Vagina (tissue), 2 donors: ENCODE measurements at regions not wholly inside any gene's neighbourhood (a gene's known extent, or its start where the extent isn't known, plus 50 kb on each side); places are given as distances from the start of the nearest gene placed in this dataset.

Source experiments
- DNase-seq, 2 donors: peaks; one replicate each; pipeline ENCODE4 v3.0.0-alpha.2; 2017; ENCODE audit errors: extremely low spot score in 2 of 2
- H3K27ac ChIP-seq: fragments of 200-600 bp; sonication (generic); one replicate; pipeline ENCODE4 v1.5.1; 2019
- H3K27me3 ChIP-seq: fragments of 200-600 bp; sonication (generic); one replicate; pipeline ENCODE4 v1.5.1; 2019
- H3K36me3 ChIP-seq, 2 donors: fragments of 200-600 bp; sonication (generic); one replicate each; pipeline ENCODE4 v1.5.1; 2017 to 2019
- H3K4me1 ChIP-seq: fragments of 200-600 bp; sonication (generic); one replicate; pipeline ENCODE4 v1.5.1; 2019
- H3K4me3 ChIP-seq, 2 donors: fragments of 200-600 bp; sonication (generic); 1 replicate in 1 of 2; 2 replicates in 1 of 2; pipeline ENCODE4 v1.5.1; 2016 to 2019
- H3K9me3 ChIP-seq: fragments of 200-600 bp; sonication (generic); one replicate; pipeline ENCODE4 v1.5.1; 2019
- POLR2A ChIP-seq, 2 donors: fragments of 450-650 bp; IDR thresholded peaks; one replicate each; pipeline ENCODE4 v1.6.1; 2017; ENCODE audit warnings: antibody characterized with exemption in 2 of 2, mild to moderate bottlenecking in 2 of 2, moderate library complexity in 2 of 2
- POLR2AphosphoS5 ChIP-seq, 2 donors: sonication (generic); formaldehyde crosslinking; IDR thresholded peaks; one replicate each; pipeline ENCODE4 v1.9.0; 2017; ENCODE audit warnings: antibody characterized with exemption in 2 of 2, mild to moderate bottlenecking in 2 of 2, low read depth in 1 of 2; ENCODE audit not compliant: insufficient read depth in 1 of 2
- intact Hi-C: fragments of 100-400 bp; cut with DNase I; formaldehyde crosslinking; loops from one replicate; pipeline ENCODE4 v1.15.1; 2023
- TF ChIP-seq, protein P1 (sequence below), 3 experiments: fragments of 450-650 bp in 2 of 3; fragments of 200-600 bp in 1 of 3; sonication (generic) in 1 of 3; IDR thresholded peaks; one replicate each; pipeline ENCODE4 v1.5.1; 2017 to 2019; ENCODE audit warnings: antibody characterized with exemption in 3 of 3, mild to moderate bottlenecking in 2 of 3, moderate library complexity in 2 of 3

DNA sequence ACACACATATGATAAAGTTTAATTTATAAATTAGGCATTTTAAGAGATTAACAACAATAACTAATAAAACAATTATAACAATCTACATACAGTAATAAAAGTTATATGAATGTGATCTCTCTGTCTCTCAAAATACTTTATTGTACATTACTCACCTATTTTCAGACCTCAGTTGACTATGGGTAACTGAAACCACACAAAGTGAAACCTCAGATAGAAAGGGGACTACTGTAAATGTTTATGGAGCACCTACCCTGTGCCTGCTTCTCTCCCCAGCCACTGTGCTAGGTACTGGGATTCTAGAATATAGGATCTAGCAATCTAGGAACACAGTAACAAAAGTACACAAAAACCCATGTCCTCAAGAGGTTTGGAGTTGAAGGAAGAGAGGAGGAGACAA, 63.4 kb upstream of the BTN3A2 start:
- intact Hi-C loops = no loop called here
- DNase-seq = no peak
- Histone ChIP-seq H3K4me1 (no peaks in the 10 kb centered on the region), H3K27me3 (no peaks in the 10 kb centered on the region), H3K36me3 (no peaks in the 10 kb centered on the region), H3K27ac (no peak overlapping the region), H3K4me3 (no peak overlapping the region), H3K9me3 (no peaks in the 10 kb centered on the region)
- TF ChIP-seq POLR2AphosphoS5 (IDR thresholded peaks at IDR 0.05; ENCODE audit: insufficient read depth in 1 of 2, low read depth in 1 of 2) (no peak), POLR2A (IDR thresholded peaks at IDR 0.05) (no peak)
- TF ChIP-seq, protein P1, sequence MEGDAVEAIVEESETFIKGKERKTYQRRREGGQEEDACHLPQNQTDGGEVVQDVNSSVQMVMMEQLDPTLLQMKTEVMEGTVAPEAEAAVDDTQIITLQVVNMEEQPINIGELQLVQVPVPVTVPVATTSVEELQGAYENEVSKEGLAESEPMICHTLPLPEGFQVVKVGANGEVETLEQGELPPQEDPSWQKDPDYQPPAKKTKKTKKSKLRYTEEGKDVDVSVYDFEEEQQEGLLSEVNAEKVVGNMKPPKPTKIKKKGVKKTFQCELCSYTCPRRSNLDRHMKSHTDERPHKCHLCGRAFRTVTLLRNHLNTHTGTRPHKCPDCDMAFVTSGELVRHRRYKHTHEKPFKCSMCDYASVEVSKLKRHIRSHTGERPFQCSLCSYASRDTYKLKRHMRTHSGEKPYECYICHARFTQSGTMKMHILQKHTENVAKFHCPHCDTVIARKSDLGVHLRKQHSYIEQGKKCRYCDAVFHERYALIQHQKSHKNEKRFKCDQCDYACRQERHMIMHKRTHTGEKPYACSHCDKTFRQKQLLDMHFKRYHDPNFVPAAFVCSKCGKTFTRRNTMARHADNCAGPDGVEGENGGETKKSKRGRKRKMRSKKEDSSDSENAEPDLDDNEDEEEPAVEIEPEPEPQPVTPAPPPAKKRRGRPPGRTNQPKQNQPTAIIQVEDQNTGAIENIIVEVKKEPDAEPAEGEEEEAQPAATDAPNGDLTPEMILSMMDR (IDR thresholded peaks at IDR 0.05) = no peak

DNA sequence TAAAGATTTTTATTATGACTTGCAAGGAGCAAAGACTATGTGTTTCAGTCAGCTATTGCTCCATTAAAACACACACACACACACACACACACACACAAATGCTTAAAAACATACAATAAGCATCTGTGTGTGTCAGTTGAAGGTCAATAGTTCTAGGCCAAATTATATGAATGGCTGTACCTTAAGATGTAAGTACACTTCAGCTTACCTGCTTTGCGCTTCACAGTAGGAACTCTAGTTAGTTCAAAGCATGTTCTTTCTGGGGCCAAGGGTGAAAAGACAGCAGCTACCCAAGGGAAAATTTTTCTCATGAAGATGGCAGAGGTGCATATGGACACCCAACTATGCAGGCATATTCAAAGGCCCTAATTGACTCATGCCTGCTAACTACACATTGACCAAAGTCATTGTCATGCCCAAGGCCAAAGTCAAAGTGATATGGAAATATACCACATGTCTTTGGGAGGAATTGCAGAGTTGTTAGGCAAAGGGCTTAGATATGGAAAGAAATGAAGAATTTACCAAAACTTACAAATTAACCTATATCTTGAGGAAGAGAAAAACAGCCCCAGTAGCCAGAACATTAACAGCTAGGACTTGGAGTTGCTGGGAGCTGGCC, 61.9 kb upstream of the BTN3A2 start:
- H3K27me3 ChIP-seq = no peaks in the 10 kb centered on the region
- H3K4me3 ChIP-seq = no peak overlapping the region
- no peak overlapping the region for H3K27ac ChIP-seq
- H3K36me3 ChIP-seq = no peaks in the 10 kb centered on the region
- H3K9me3 ChIP-seq = no peaks in the 10 kb centered on the region
- H3K4me1 ChIP-seq = no peaks in the 10 kb centered on the region
- DNase-seq = no peak
- TF ChIP-seq POLR2AphosphoS5 (IDR thresholded peaks at IDR 0.05; ENCODE audit: insufficient read depth in 1 of 2, low read depth in 1 of 2) (no peak), POLR2A (IDR thresholded peaks at IDR 0.05) (no peak)
- TF ChIP-seq, protein P1 (IDR thresholded peaks at IDR 0.05) = no peak
- intact Hi-C loops = no loop called here

DNA sequence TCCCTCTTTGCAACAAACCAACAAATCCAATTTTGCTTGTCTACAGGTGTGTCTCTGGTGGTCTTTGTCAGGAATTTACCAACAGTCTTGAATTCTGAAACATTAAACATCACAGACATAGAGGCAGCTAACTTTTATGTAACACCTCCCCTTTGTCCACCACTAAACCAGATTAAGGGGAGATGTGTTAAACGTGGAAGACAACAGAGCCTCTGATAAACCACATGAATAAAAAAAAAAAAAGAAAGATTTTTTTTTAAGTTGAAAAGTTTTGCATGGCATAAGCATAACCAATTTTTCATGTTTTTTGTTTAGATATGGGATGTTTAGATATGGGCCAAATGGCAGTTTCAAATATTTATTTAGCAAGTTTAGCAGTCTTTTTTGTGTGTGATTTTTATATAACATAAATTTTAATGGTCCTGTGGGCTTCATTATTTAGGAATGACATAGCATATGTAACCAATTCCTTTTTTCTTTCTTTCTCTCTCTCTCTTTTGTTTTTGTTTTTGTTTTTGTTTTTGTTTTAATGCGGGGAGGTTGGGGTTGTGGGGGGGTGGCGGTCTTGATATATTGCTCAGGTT, 60.7 kb upstream of the BTN3A2 start:
- H3K27ac ChIP-seq = peak overlapping the region; percentile 66
- DNase-seq = no peak
- no peaks in the 10 kb centered on the region for H3K36me3 ChIP-seq
- H3K4me1 ChIP-seq = no peaks in the 10 kb centered on the region
- TF ChIP-seq, protein P1 (IDR thresholded peaks at IDR 0.05) = no peak
- TF ChIP-seq POLR2AphosphoS5 (IDR thresholded peaks at IDR 0.05; ENCODE audit: insufficient read depth in 1 of 2, low read depth in 1 of 2) (no peak), POLR2A (IDR thresholded peaks at IDR 0.05) (no peak)
- peak overlapping the region; percentile 46 to 54 for H3K4me3 ChIP-seq
- no peaks in the 10 kb centered on the region for H3K9me3 ChIP-seq
- intact Hi-C loops = no loop called here
- no peaks in the 10 kb centered on the region for H3K27me3 ChIP-seq

DNA sequence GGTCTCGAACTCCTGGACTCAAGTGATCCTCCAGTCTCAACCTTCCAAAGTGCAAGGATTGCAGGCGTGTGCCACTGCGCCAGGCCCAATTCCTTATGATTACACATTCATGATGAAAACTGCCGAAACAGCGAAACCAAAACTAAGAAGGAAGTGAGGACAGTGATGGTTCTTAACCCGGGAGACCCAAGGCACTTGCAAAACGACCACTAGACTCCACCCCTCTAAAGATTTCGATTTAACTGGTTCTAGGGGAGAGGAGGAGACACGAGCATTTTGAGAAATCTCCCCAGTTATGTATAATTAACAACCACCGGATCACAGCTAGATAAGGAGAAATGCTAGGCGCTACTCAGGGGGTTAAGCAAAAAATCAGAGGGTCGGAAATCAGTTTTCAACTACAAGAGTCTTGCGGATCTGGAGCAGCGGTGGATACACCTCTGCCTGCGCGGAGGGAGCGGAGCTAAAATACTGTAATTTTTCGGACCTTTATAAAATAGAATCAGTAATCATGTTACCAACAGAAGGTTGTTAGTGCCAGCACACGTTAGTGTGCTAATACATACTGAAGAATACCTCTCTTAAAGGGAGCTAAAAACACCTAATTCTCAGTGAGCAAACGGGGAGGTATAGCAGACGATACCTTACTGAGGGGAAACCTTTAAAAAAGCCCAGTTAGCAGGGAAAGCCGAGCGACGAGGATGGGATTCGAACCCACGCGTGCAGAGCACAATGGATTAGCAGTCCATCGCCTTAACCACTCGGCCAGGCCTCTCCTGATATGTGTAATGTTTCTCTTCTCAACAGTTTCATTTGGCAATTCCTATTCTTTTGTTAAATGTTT, 60.0 kb upstream of the BTN3A2 start:
- Histone ChIP-seq H3K36me3 (no peaks in the 10 kb centered on the region), H3K27ac (peak overlapping the region; percentile 66), H3K4me3 (peak overlapping the region; percentile 46 to 54), H3K9me3 (no peaks in the 10 kb centered on the region), H3K27me3 (no peaks in the 10 kb centered on the region), H3K4me1 (no peaks in the 10 kb centered on the region)
- intact Hi-C loops = no loop called here
- TF ChIP-seq, protein P1 (IDR thresholded peaks at IDR 0.05) = no peak
- TF ChIP-seq POLR2AphosphoS5 (IDR thresholded peaks at IDR 0.05; ENCODE audit: insufficient read depth in 1 of 2, low read depth in 1 of 2) = no peak
- no peak for TF ChIP-seq POLR2A (IDR thresholded peaks at IDR 0.05)
- DNase-seq = no peak

DNA sequence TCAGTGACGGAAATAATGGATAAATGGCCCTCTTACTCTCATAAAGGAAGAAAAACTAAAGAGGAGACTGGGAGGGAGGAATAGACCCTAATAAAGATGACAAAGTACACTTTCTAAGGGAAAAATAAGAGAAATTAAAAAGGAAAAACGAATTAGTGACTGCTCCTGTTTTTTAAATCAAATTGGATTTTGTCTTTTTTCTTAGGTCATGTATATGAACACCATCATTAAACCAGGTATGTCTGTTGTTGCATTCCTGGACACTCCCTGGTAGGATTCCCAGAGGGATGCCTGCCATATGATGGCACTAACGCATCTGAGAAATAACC, 59.4 kb upstream of the BTN3A2 start:
- DNase-seq = no peak
- H3K4me3 ChIP-seq = peak overlapping the region in 1 of 2 donors; percentile 46
- H3K27me3 ChIP-seq = no peaks in the 10 kb centered on the region
- intact Hi-C loops = no loop called here
- H3K9me3 ChIP-seq = no peaks in the 10 kb centered on the region
- TF ChIP-seq POLR2AphosphoS5 (IDR thresholded peaks at IDR 0.05; ENCODE audit: insufficient read depth in 1 of 2, low read depth in 1 of 2) = no peak
- no peak for TF ChIP-seq POLR2A (IDR thresholded peaks at IDR 0.05)
- TF ChIP-seq, protein P1 (IDR thresholded peaks at IDR 0.05) = no peak
- peak overlapping the region; percentile 66 for H3K27ac ChIP-seq
- no peaks in the 10 kb centered on the region for H3K36me3 ChIP-seq
- H3K4me1 ChIP-seq = no peaks in the 10 kb centered on the region
